Erythroblast (primary cell): ENCODE measurements at regions not wholly inside any gene's neighbourhood (a gene's known extent, or its start where the extent isn't known, plus 50 kb on each side); places are given as distances from the start of the nearest gene placed in this dataset.

Experiments used
- GATA1 ChIP-seq: IDR thresholded peaks from 2 replicates; pipeline ENCODE4 v1.6.1; 2011; ENCODE audit warnings: low read depth, mild to moderate bottlenecking, control low read depth, low read length, moderate library complexity
- POLR2A ChIP-seq: IDR thresholded peaks from 2 replicates; pipeline ENCODE4 v1.6.1; 2011; ENCODE audit warnings: mild to moderate bottlenecking, low read length

DNA sequence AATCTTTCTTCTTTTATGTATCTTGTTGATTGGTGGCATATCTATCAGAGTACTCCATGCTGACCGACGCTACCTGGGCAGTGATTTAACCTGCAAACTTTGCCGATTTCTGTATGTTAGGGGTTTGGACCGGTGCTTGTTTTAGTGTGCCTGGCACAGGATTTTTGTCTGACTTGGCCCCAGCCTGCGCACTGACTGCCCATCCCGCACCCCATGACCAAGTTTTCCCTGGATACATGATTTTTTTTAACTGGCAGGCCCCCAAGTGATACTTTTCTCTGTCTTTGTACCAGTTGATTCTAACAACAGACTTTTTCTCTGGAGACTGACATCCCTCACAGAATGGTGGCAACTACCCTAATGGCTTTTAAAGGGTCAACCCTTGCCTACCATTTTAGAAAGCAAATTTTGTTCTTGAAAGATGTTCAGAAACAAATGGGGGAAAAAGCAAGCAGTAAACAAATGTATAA is 69.0 kb upstream of the C1QTNF9B start:
- TF ChIP-seq POLR2A (no peak), GATA1 (no peak)
